CD14-positive monocyte (primary cell): ENCODE measurements at regions not wholly inside any gene's neighbourhood (a gene's known extent, or its start where the extent isn't known, plus 50 kb on each side); places are given as distances from the start of the nearest gene placed in this dataset.

ENCODE experiments used
- DNase-seq, 3 donors: peaks; one replicate each; pipeline ENCODE4 v3.0.0-alpha.2; 2011 to 2022
- H2AFZ ChIP-seq: 2 replicates; pipeline ENCODE4 v1.6.0; 2012; ENCODE audit warnings: mild to moderate bottlenecking, low read depth, low read length, inconsistent platforms; ENCODE audit not compliant: insufficient read depth, poor library complexity, severe bottlenecking
- H3K27ac ChIP-seq, 2 donors: 1 replicate in 1 of 2; 2 replicates in 1 of 2; pipeline ENCODE4 v1.5.1; 2012 to 2013; ENCODE audit warnings: low read length in 2 of 2, control low read depth in 1 of 2, inconsistent platforms in 1 of 2, low read depth in 1 of 2, mild to moderate bottlenecking in 1 of 2
- H3K27me3 ChIP-seq, 2 donors: one replicate each; pipeline versions ENCODE4 v1.6.0 to v1.6.1; 2011 to 2013; ENCODE audit warnings: low read length in 2 of 2; ENCODE audit not compliant: control insufficient read depth in 2 of 2, insufficient read depth in 2 of 2
- H3K36me3 ChIP-seq, 2 donors: replicated peaks in 1 of 2; 1 replicate in 1 of 2; 2 replicates in 1 of 2; pipeline versions ENCODE4 v1.5.1 to v1.6.1; 2012 to 2013; ENCODE audit warnings: low read length in 2 of 2, control low read depth in 1 of 2, inconsistent platforms in 1 of 2, mild to moderate bottlenecking in 1 of 2; ENCODE audit not compliant: insufficient read depth in 2 of 2, control insufficient read depth in 1 of 2
- H3K4me1 ChIP-seq, 2 donors: 1 replicate in 1 of 2; 2 replicates in 1 of 2; pipeline versions ENCODE4 v1.5.1 to v1.6.1; 2012 to 2013; ENCODE audit warnings: low read length in 2 of 2, control low read depth in 1 of 2, inconsistent platforms in 1 of 2, mild to moderate bottlenecking in 1 of 2, moderate library complexity in 1 of 2; ENCODE audit not compliant: insufficient read depth in 2 of 2, control insufficient read depth in 1 of 2
- H3K4me2 ChIP-seq: replicated peaks from 2 replicates; pipeline ENCODE3; 2012; ENCODE audit warnings: low read length, moderate library complexity, mild to moderate bottlenecking; ENCODE audit not compliant: poor library complexity, severe bottlenecking; ENCODE audit errors: extremely low read depth
- H3K4me3 ChIP-seq, 3 experiments: fragments of 200-600 bp in 1 of 3; sonication (generic) in 1 of 3; replicated peaks in 1 of 3; 1 replicate in 2 of 3; 2 replicates in 1 of 3; pipeline ENCODE4 v1.5.1; 2011 to 2013; ENCODE audit warnings: low read length in 3 of 3, mild to moderate bottlenecking in 3 of 3, control low read depth in 2 of 3, low read depth in 2 of 3, inconsistent platforms in 1 of 3, moderate library complexity in 1 of 3
- H3K79me2 ChIP-seq: 2 replicates; pipeline ENCODE4 v1.6.0; 2012; ENCODE audit warnings: mild to moderate bottlenecking, control low read depth, inconsistent platforms, low read length, moderate library complexity; ENCODE audit not compliant: insufficient read depth
- H3K9ac ChIP-seq: 2 replicates; pipeline ENCODE4 v1.6.0; 2017; ENCODE audit warnings: low read length, mild to moderate bottlenecking; ENCODE audit not compliant: insufficient read depth, poor library complexity, severe bottlenecking
- H3K9me3 ChIP-seq, 2 donors: replicated peaks in 1 of 2; 1 replicate in 1 of 2; 2 replicates in 1 of 2; pipeline versions ENCODE4 v1.5.1 to v1.6.1; 2012 to 2013; ENCODE audit warnings: low read length in 2 of 2, control low read depth in 1 of 2; ENCODE audit not compliant: control insufficient read depth in 1 of 2, insufficient read depth in 1 of 2
- H4K20me1 ChIP-seq: 2 replicates; pipeline ENCODE4 v1.6.0; 2012; ENCODE audit warnings: mild to moderate bottlenecking, low read length, control low read depth, moderate library complexity; ENCODE audit not compliant: insufficient read depth
- H3K27ac Mint-ChIP-seq, 7 donors: one replicate each; pipeline ENCODE4 v1.8.0; 2020; ENCODE audit warnings: mild to moderate bottlenecking in 7 of 7, mixed read lengths in 7 of 7, moderate library complexity in 6 of 7, inconsistent platforms in 2 of 7
- H3K27me3 Mint-ChIP-seq, 3 donors: one replicate each; pipeline ENCODE4 v1.8.0; 2021 to 2022; ENCODE audit warnings: low read depth in 3 of 3, mild to moderate bottlenecking in 3 of 3, mixed read lengths in 3 of 3, moderate library complexity in 3 of 3, inconsistent platforms in 1 of 3
- H3K36me3 Mint-ChIP-seq, 2 donors: one replicate each; pipeline ENCODE4 v1.8.0; 2020; ENCODE audit warnings: mixed read lengths in 2 of 2, inconsistent platforms in 1 of 2, mild to moderate bottlenecking in 1 of 2
- H3K4me1 Mint-ChIP-seq: one replicate; pipeline ENCODE4 v1.8.0; 2020; ENCODE audit warnings: mild to moderate bottlenecking, mixed read lengths
- H3K4me3 Mint-ChIP-seq, 2 donors: one replicate each; pipeline ENCODE4 v1.8.0; 2020; ENCODE audit warnings: mild to moderate bottlenecking in 2 of 2, mixed read lengths in 2 of 2, moderate library complexity in 1 of 2
- H3K9me3 Mint-ChIP-seq, 7 donors: one replicate each; pipeline ENCODE4 v1.8.0; 2020 to 2022; ENCODE audit warnings: mixed read lengths in 7 of 7, mild to moderate bottlenecking in 6 of 7, moderate library complexity in 6 of 7, inconsistent platforms in 2 of 7
- WGBS: methylation state at CpG from one replicate; pipeline ENCODE4 v1.1.5; 2013; ENCODE audit warnings: missing lambda C conversion rate; ENCODE audit not compliant: insufficient coverage; 5-methylcytosine and 5-hydroxymethylcytosine counted together
- intact Hi-C, 2 donors: fragments of 100-400 bp; cut with micrococcal nuclease; formaldehyde crosslinking; loops; one replicate each; pipeline versions ENCODE4 v1.15.0 to v1.15.1; 2023
- TF ChIP-seq, protein P1 (sequence below): fragments of 200-600 bp; IDR thresholded peaks from one replicate; pipeline ENCODE4 v1.8.0; 2022; ENCODE audit warnings: antibody characterized with exemption, mild to moderate bottlenecking

DNA sequence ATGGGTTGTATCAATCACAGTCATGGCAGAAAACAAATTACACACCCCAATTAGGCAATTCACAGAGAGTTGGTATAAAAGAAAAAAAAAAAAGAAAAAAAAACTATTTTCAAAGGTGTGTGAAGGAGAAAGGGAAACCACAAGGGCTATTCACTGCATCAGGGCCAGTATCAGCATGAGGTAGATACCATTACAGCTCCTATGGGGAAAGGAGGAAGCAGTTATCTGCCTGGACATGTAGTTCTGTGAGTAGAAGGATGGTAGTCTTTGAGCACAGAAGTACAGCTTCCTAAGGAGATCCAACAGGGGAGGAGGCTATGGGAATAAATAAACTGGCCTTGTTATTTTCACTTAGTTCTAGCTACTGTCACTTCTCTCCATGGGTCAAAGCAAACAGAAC lies 746.1 kb downstream of the LUZP2 start:
- H3K27ac ChIP-seq, result no peak overlapping the region
- H3K36me3 Mint-ChIP-seq, result no peaks in the 10 kb centered on the region
- intact Hi-C loops, result no loop called here
- no peaks in the 10 kb centered on the region for H3K4me1 Mint-ChIP-seq
- H3K4me1 ChIP-seq, result no peaks in the 10 kb centered on the region
- H3K4me3 Mint-ChIP-seq, result no peak overlapping the region
- peaks cover 0 to 1% (median 0%) of the 10 kb centered on the region in 3 donors for H3K27me3 Mint-ChIP-seq
- H3K27me3 ChIP-seq, result no peaks in the 10 kb centered on the region
- H3K79me2 ChIP-seq, result no peaks in the 10 kb centered on the region
- no peak overlapping the region for H3K9ac ChIP-seq
- H3K36me3 ChIP-seq, result no peaks in the 10 kb centered on the region
- H4K20me1 ChIP-seq, result no peaks in the 10 kb centered on the region
- H3K9me3 ChIP-seq, result no peaks in the 10 kb centered on the region
- H3K9me3 Mint-ChIP-seq, result peaks cover 0 to 10% (median 2%) of the 10 kb centered on the region in 7 donors
- TF ChIP-seq, protein P1, sequence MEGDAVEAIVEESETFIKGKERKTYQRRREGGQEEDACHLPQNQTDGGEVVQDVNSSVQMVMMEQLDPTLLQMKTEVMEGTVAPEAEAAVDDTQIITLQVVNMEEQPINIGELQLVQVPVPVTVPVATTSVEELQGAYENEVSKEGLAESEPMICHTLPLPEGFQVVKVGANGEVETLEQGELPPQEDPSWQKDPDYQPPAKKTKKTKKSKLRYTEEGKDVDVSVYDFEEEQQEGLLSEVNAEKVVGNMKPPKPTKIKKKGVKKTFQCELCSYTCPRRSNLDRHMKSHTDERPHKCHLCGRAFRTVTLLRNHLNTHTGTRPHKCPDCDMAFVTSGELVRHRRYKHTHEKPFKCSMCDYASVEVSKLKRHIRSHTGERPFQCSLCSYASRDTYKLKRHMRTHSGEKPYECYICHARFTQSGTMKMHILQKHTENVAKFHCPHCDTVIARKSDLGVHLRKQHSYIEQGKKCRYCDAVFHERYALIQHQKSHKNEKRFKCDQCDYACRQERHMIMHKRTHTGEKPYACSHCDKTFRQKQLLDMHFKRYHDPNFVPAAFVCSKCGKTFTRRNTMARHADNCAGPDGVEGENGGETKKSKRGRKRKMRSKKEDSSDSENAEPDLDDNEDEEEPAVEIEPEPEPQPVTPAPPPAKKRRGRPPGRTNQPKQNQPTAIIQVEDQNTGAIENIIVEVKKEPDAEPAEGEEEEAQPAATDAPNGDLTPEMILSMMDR, result no peak
- no peak overlapping the region for H3K4me2 ChIP-seq
- no peak overlapping the region for H3K27ac Mint-ChIP-seq
- no peak for DNase-seq
- no peak overlapping the region for H3K4me3 ChIP-seq
- no peak overlapping the region for H2AFZ ChIP-seq

DNA sequence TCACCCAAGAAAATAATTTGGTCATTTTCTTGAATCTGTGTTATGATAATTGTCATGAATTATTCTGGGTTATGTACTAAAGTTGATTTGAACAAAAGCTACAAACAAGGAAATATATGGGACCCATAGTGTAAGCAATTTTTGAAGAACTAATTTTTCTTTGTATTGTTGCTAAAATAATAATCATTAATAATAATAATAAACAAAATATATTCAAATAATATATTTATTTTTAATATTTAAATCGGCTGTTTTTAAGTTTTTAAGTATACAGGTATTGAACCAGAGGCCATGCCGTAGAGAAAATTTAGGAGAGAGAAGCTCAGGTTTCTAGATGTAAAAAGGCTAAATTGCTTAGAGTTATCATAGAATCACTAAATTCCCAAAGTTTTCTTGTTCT lies 747.3 kb downstream of the LUZP2 start:
- no peaks in the 10 kb centered on the region for H3K79me2 ChIP-seq
- no CpG with 5 or more reads among the region's 2 CpGs for WGBS
- no peaks in the 10 kb centered on the region for H3K27me3 ChIP-seq
- no peak overlapping the region for H3K9ac ChIP-seq
- H4K20me1 ChIP-seq, result no peaks in the 10 kb centered on the region
- H3K4me1 ChIP-seq, result no peaks in the 10 kb centered on the region
- intact Hi-C loops, result no loop called here
- H3K4me1 Mint-ChIP-seq, result no peaks in the 10 kb centered on the region
- no peaks in the 10 kb centered on the region for H3K9me3 ChIP-seq
- H3K4me3 ChIP-seq, result no peak overlapping the region
- H3K27ac ChIP-seq, result no peak overlapping the region
- no peak for DNase-seq
- peaks cover 0 to 10% (median 2%) of the 10 kb centered on the region in 7 donors for H3K9me3 Mint-ChIP-seq
- H3K36me3 ChIP-seq, result no peaks in the 10 kb centered on the region
- TF ChIP-seq, protein P1, result no peak
- no peak overlapping the region for H3K27ac Mint-ChIP-seq
- H3K27me3 Mint-ChIP-seq, result peaks cover 0 to 1% (median 0%) of the 10 kb centered on the region in 3 donors
- H2AFZ ChIP-seq, result no peak overlapping the region
- H3K4me2 ChIP-seq, result no peak overlapping the region
- H3K36me3 Mint-ChIP-seq, result no peaks in the 10 kb centered on the region
- no peak overlapping the region for H3K4me3 Mint-ChIP-seq
